GM18505 (cell line): ENCODE measurements at regions not wholly inside any gene's neighbourhood (a gene's known extent, or its start where the extent isn't known, plus 50 kb on each side); places are given as distances from the start of the nearest gene placed in this dataset.

Source experiments
- ATAC-seq: cut with Tn5 transposase; IDR thresholded peaks from one replicate; pipeline ENCODE4 v1.9.1; 2021; ENCODE audit not compliant: unreplicated experiment
- POLR2A ChIP-seq: IDR thresholded peaks from 4 replicates; pipeline ENCODE4 v1.6.1; 2011; ENCODE audit warnings: borderline replicate concordance; ENCODE audit not compliant: insufficient read depth, insufficient read length; ENCODE audit errors: extremely low read depth

DNA sequence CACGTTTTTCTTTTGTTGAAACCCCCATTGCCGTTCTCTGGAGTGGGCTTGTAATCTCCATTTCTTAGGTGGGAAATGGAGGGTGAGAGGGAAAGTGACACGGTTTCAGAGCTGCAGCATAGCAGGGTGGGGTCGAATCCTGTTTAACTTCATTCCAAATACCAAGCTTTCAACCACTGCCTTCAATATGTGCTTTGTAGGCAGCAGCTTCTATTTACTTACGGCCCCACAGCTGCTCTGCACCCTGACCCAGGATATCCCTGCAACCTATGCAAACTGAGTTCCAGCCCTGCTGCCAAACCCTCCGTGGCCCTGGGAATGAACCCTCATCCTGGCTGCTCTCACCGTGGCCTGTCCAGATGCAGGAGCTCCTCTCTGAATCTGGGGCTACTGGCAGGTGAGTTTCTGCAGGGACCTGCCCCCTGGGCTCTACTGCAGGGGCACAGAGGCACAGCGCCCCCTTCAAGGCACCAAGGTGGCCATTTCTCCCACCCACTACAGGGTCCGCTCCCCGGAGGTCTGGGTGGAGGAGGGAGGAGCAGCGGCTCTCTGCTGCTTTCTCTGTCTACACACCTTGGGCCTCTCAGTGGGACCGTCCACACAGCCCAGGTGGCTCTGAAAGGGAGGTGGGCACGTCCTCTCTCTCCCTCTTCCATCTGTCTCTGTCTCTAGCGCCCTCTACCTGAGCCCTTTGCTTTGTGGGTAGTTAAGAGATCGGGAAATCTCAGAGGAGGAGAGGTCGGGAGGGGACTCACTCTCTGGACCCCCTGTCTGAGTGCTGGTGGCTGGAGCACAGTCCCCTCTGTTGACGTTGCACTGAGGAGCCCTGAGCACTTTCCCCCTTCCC is 279.1 kb downstream of the BRD1 start:
- no peak for TF ChIP-seq POLR2A
- no peak for ATAC-seq

DNA sequence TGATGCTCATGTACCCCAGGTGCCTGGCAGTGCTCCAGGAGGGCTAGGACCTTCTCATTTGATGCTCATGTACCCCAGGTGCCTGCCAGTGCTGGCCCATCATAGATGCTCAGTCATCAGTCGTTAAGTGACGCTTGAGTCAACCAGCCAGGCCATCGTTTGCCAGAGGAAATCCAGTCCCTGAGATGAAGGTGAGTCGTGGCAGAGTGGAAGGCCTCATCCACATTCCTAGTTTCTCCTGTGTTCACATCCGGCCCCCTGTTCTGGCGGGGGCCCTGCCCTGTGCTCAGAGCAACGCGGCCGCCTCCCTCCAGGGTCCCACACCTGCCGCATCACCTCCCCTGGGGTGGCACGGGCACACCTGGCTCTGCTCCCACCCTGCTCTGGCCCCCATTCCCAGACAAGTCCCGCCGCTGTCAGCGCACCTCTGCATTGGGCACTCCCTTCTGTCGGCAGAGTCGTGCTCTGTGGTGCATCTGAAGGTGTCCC is 279.9 kb downstream of the BRD1 start:
- no peak for ATAC-seq
- TF ChIP-seq POLR2A: no peak

- TF ChIP-seq POLR2A: no peak
- no peak for ATAC-seq
These were observed 280.7 kb downstream of the BRD1 start for GRCh38 chr22:49546811-49547585.

DNA sequence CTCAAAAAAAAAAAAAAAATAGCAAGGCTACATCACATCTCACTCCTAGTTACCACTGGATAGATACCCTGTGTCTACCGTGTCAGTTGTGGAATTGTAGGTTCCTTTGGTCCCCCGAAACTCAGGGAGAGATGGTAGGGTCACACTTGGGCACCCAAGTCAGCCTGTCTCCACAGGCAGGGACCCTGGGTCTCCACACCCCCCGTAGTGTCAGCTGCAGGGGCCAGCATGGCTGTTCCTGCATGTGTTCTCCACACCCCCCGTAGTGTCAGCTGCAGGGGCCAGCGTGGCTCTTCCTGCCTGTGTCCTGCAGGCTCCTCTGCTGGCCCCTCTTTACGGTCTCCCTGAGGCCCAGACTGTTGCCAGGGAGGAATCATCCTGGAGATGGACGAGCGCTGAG is 282.1 kb downstream of the BRD1 start:
- no peak for TF ChIP-seq POLR2A
- no peak for ATAC-seq

DNA sequence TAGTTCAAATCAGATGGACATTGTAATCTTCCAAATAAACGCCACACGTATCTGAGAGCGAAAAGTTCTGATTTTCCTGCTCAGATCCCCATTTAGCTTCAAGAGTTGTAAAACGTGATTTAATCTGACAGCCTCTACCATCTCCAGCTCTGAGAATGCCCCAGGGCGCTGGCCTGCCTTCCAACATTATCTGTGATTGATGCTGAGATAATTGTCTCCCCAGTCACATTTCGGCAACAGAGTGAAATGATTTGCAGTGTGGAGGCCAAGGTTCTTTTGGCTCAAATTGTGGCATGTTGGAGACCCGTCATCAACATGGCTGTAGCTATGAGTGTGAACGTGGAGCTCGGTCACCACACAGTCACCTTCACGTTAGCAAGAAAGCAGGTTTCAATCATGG is 283.4 kb downstream of the BRD1 start:
- no peak for ATAC-seq
- no peak for TF ChIP-seq POLR2A

- no peak for ATAC-seq
- TF ChIP-seq POLR2A: no peak
These were observed 283.8 kb downstream of the BRD1 start for GRCh38 chr22:49543876-49544275.

- ATAC-seq: no peak
- TF ChIP-seq POLR2A: no peak
These were observed 285.9 kb downstream of the BRD1 start for GRCh38 chr22:49541693-49542230.

- no peak for ATAC-seq
These were observed 286.6 kb downstream of the BRD1 start for GRCh38 chr22:49540913-49541692.

DNA sequence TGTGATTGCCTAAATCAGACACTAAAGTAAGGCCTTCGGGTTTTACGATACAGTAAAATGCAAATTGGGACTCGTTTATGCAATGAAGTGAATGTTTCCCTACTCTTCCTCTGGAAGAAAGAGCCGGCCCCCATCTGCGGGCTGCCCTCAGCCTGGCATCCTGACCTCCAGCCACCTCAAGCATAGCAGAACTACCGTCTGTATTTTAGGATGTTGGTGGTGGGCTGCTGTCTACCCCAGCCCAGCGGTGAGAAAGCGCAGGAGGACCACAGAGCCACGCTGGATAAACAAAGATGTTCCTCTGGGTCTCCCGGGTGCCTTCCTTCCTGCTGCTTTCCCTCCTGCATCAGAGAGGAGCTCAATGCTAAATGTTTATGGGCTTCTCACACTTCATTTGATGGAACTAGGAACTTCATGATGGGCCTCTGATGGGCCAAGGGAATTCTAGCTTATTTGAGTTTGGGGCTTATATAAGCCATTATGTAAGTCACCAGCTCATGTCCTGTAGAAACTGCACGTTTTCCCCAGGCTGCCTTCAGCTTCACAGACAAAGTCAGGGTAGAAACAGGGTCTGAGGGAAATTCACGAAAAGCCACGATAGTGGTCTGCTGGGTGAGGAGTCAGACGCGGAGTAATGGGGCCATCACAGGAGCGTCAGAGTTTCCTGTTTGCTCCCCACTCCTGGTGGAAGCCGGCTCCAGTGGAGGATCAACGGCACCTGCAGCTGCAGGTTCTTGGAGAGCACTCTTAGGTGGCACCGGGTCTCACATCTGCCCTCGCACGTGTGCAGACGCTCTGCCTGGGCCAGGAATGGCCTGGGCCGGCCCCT is 287.4 kb downstream of the BRD1 start:
- TF ChIP-seq POLR2A: no peak
- no peak for ATAC-seq

More at GRCh38 chr22:49540913-49541692, 286.6 kb downstream of the BRD1 start:
- TF ChIP-seq POLR2A: no peak

GRCh38 chr22:49538006-49538405 is 289.7 kb downstream of the BRD1 start:
- ATAC-seq: no peak
- no peak for TF ChIP-seq POLR2A

GRCh38 chr22:49536571-49537131 is 291.0 kb downstream of the BRD1 start:
- ATAC-seq: no peak
- no peak for TF ChIP-seq POLR2A

DNA sequence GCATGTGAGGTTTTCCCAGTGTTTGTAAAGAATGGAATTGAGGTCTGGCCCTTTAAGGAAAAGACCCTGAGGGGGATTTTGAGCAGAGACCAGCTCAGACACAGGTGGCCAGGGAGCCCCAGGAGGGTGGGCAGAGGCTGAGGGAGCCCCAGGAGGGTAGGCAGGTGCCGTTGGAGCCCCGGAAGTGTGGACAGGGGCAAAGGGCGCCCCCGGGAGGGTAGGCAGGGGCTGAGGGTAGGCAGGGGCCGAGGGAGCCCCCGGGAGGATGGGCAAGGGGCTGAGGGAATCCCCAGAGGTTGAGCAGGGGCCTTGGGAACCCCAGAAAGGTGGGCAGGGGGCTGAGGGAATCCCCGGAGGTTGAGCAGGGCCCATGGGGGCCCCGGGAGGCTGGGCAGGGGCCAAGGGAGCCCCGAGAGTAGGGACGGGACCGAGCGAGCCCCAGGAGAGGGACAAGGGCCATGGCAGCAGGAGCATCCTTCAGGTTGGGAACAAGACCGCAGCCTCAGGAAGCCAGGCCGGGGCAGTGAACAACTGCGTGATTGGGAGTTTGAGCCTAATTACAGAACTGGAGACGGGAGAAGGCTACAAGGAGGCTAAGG is 292.0 kb downstream of the BRD1 start:
- no peak for TF ChIP-seq POLR2A
- ATAC-seq: no peak

GRCh38 chr22:49535126-49535525 is 292.5 kb downstream of the BRD1 start:
- no peak for TF ChIP-seq POLR2A
- ATAC-seq: no peak
